NT2/D1 (cell line): ENCODE measurements at regions not wholly inside any gene's neighbourhood (a gene's known extent, or its start where the extent isn't known, plus 50 kb on each side); places are given as distances from the start of the nearest gene placed in this dataset.

Experiments used
- SUZ12 ChIP-seq: IDR thresholded peaks from 2 replicates; pipeline ENCODE4 v1.6.1; 2011; ENCODE audit not compliant: insufficient read length, insufficient read depth; ENCODE audit errors: extremely low read depth
- YY1 ChIP-seq: IDR thresholded peaks from 2 replicates; pipeline ENCODE4 v1.6.1; 2011; ENCODE audit not compliant: insufficient read length, insufficient read depth
- ZNF274 ChIP-seq: IDR thresholded peaks from 2 replicates; pipeline ENCODE4 v1.6.1; 2011; ENCODE audit warnings: mild to moderate bottlenecking, low read depth, low read length

DNA sequence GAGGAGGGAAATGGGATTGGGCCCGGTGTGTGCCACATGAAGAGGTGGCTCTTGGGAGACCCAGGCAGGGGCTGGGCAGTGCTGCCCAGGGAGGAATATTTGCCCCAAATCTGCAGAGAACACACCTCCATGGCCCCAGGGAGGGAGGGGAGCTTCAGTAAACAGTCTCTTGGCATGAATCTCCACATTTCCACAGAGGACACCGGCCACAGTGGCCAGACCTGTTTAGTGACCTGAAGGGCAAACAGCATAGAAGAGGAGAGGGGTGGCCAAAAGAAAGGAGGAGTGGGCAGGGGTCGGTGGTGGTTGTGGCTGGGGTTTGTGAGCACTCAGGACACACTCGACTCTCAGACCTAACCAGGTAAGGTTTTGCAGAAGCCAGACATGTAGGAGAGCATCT lies 54.0 kb upstream of the IFFO2 start:
- TF ChIP-seq YY1 (no peak), ZNF274 (no peak), SUZ12 (no peak)
